Stimulated activated CD4-positive, alpha-beta T cell treated with anti-CD3 and anti-CD28 coated beads, Interleukin-15, amount 100 ng/mL, for 24 hours (primary cell): ENCODE measurements at regions not wholly inside any gene's neighbourhood (a gene's known extent, or its start where the extent isn't known, plus 50 kb on each side); places are given as distances from the start of the nearest gene placed in this dataset.
"Not testable (repeated sequence)": the region's sequence is repeated elsewhere in the genome, so short reads cannot be mapped to it uniquely, and the experiment has no call there.

Experiments
- DNase-seq: peaks from one replicate; pipeline ENCODE4 v3.0.0-alpha.2; 2020

DNA sequence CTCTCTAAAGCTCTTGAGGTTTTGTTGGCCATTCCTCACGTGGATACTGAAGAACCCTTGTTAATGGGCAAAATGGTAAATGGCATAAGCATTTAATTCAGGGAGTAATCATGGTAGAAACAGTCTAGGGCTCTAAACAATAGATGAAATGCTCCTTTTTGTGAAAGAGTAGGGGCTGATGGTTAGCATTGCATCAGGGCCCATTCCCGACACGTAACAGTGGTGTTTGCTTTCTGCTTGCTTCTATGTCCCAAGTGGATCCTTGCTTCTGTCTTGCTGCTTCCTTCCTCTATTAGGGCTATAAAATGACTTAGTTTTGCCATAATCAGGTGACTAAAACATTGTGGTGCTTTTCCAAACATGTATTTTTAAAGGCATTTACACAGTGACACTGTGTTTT lies 230.9 kb upstream of the AFF2 start:
- no peak for DNase-seq

DNA sequence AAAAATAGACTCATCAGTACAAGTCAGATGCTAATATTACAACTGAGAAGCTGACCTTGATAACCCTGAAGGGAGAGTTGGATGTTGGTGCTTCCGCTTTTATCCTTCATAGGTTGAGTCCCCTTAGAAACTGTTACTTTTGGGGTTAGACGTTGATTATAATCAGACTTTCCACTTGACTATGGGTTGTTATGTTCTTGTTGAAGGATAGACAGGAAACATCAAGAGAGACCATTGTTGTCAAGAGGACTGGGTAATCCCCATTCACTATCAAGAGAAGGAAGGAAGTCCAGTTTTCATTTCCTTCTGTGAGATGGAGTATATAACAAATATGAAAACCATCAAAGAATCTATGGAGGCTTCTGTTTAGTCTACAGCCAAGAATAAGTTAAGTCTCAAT lies 229.9 kb upstream of the AFF2 start:
- DNase-seq: no peak

- DNase-seq: no peak
Measured at GRCh38 chrX:148271263-148271662, 229.2 kb upstream of the AFF2 start.

DNA sequence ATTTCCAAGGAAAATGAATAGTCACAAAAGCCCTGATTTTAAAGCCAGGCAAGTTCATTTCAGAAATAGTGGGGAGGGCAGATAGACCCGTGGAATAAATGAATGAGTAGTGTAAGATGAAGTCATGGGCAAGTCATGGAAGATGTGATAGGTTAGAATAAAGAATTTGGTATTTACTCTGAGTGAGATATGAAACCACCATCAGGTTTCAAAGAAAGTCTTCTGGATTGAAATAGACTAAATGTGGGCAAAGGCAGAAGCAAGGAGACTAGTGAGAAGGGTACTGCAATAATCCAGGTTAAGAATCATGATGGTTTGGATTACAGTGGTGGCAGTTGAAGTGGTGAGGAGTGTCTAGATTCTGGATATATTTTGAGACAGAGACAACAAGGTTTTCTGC lies 218.5 kb upstream of the AFF2 start:
- no peak for DNase-seq

GRCh38 chrX:148282504-148282903 lies 217.9 kb upstream of the AFF2 start:
- no peak for DNase-seq

- no peak for DNase-seq
Measured at GRCh38 chrX:148284056-148284455, 216.4 kb upstream of the AFF2 start.

GRCh38 chrX:148284821-148285220 lies 215.6 kb upstream of the AFF2 start:
- DNase-seq: no peak

- no peak for DNase-seq
Measured at GRCh38 chrX:148288451-148288850, 212.0 kb upstream of the AFF2 start.

DNA sequence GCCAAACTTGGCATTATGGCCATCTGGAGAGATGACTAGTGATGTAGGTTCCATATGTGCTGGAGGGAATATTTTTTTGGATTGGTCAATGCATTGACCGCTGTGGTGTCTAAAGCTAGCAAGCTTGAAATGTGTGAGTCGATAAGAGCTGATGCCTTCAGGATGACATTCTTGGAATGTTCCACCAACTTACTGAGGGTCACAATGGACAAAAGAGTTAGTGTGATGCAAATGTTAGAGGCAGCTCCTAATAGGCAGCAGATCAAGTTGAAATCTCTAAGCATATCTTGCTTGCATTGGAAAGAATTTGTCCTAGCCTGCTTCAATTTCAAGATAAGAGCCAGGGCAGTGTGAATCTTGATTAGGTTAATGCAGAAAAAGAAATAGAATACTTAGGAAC lies 210.4 kb upstream of the AFF2 start:
- no peak for DNase-seq

- no peak for DNase-seq
Measured at GRCh38 chrX:148290931-148291330, 209.5 kb upstream of the AFF2 start.

- DNase-seq: no peak
Measured at GRCh38 chrX:148298737-148299136, 201.7 kb upstream of the AFF2 start.

- DNase-seq: not testable (repeated sequence)
Measured at GRCh38 chrX:148305214-148305613, 195.2 kb upstream of the AFF2 start.

GRCh38 chrX:148309413-148309812 lies 191.0 kb upstream of the AFF2 start:
- DNase-seq: no peak

DNA sequence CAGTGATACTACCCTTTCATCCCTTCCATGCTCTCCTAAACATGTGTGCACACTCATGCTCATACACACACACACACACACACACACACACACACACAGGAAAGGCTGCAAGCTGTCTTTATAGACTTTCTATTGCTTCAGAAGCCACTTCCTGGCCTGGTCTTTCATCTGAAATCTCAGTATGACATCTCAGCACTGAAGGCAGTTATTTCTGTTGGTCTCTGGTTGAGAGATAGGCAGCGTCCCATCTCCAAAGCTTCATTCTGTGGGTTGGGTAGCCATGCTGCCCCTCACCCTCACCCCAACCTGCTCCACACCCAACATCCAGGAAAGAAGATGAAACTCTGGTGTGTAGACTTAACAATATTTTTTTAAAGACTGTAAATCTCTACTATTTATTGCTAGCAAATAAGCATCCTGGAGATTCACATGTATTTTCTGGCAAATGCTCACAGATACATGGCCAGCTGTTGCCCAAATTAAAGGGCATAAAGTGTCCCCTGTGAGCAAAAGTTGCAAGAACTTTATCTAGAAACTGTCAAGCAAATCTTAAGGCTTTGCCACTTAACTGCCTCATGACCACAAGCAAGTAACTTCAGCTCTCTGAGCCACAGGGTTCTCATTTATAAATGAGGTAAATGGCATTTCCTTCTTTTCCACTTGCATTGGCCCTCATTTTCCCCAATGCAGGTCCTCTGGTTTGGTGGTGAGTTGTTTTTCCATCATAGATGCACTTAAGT lies 189.8 kb upstream of the AFF2 start:
- peak; percentile 54 for DNase-seq

- DNase-seq: no peak
Measured at GRCh38 chrX:148311544-148311943, 188.9 kb upstream of the AFF2 start.

- no peak for DNase-seq
Measured at GRCh38 chrX:148314876-148315275, 185.5 kb upstream of the AFF2 start.

- no peak for DNase-seq
Measured at GRCh38 chrX:148316446-148316845, 184.0 kb upstream of the AFF2 start.

- DNase-seq: no peak
Measured at GRCh38 chrX:148322906-148323305, 177.5 kb upstream of the AFF2 start.

DNA sequence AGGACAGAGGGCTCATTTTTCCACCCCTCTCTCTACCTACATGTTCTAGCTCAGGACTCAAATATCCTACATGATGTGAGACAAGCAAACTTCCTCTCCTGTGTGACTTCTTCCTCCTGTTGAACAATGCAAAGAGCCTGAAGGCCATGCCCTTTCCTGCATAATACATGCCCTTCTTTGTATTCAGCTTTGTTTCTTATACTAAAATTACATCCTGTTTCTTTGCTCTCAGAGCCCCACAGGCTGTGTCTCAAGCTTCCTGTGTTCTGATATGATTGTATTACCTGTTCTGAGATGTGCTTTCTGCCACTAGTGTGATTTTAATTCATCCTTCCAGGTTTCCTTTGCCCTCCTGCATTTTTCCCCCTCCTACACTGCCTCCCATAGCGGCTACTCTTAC lies 166.4 kb upstream of the AFF2 start:
- no peak for DNase-seq

GRCh38 chrX:148337873-148338272 lies 162.5 kb upstream of the AFF2 start:
- no peak for DNase-seq

DNA sequence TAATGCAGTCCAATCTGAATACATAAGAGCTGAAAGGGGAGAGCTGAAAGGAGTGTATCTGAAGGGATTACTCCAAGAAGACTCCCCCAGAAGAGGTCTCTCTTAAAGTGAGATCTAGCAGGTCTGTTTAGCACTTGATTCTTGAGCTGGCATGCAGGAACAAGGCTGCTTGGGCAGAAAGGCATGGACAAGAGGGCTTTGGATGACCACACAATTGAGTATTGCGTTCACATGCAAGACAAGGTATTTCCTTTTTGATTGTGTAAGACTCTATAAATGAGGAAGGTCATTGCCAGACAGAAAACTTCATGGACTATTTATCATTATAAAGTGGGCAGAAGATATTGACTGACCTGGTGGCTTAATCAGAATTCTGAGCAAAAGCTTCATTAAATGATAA lies 145.5 kb upstream of the AFF2 start:
- no peak for DNase-seq

DNA sequence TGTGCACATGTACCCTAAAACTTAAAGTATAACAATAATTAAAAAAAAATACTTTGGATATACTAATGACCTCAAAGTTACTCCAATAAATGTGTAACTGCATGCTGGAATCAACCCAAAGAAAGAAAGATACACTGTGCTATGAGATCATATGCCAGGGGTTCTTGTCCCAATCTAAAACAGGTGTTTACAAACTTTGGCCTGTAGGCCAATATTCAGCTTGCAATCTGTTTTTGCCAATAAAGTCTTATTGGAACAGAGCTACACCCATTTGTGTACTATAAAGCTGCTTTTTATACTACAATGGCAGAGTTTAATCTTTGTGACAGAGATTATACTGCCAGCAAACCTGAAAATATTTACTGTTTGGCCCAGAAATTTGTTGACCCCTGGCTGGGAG lies 138.8 kb upstream of the AFF2 start:
- no peak for DNase-seq

- no peak for DNase-seq
Measured at GRCh38 chrX:148363471-148364235, 136.8 kb upstream of the AFF2 start.

DNA sequence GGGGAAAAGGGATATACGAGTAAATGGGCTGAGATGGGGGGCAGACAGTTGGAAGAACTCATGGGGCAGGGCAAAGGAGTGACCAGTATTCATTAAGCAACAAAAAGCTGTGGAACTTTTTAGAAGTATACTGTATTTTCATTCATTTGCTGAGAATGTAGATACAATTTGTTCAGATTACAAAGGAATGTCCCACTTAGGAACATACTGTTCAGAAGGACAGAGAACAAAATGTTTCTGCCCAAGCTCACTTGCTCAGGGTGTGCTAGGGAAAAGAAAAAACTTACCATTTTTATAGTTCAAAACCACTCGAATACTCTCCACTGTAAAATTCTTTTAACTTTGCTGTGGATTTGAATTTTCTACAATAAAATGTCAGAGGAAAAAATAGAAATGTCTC lies 135.2 kb upstream of the AFF2 start:
- no peak for DNase-seq

DNA sequence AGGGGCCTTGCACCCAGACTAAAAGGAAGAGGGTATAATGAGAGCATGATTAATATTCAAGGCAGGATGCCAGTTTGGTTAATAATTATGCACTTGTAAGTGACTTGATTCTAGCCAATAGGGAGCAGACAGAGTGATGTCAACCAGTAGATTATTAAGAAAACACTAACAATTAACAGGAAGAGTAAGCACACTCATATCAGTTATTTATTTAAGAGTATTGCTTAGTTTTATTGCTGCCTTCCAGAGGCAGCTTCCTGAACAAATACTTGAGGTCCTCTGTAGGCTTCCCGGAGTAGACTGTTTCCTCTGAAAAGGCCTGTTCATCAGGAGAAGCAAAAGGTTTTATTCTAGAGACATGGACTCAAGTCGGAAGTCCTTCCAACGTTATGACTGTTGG lies 129.1 kb upstream of the AFF2 start:
- DNase-seq: no peak
